ENCODE measurements at regions not wholly inside any gene's neighbourhood (a gene's known extent, or its start where the extent isn't known, plus 50 kb on each side); places are given as distances from the start of the nearest gene placed in this dataset.

- TF ChIP-seq CTCF (conservative IDR thresholded peaks at IDR 0.05; ENCODE audit: low read depth, low read length) (no peak), EZH2 (IDR thresholded peaks at IDR 0.05; ENCODE audit: low read length, unreplicated experiment) (no peak)
These were observed 288.8 kb upstream of the HS6ST1 start for GRCh38 chr2:128607440-128607839.
